Trophoblast cell (in vitro differentiated cells and primary cell): ENCODE measurements at regions not wholly inside any gene's neighbourhood (a gene's known extent, or its start where the extent isn't known, plus 50 kb on each side); places are given as distances from the start of the nearest gene placed in this dataset.

ENCODE experiments used
- DNase-seq, 2 donors: peaks; one replicate each; pipeline ENCODE4 v3.0.0-alpha.2; 2016
- H2AFZ ChIP-seq: 2 replicates; pipeline ENCODE4 v1.6.1; 2013; ENCODE audit warnings: low read length, moderate library complexity, mild to moderate bottlenecking; ENCODE audit not compliant: insufficient read depth, poor library complexity
- H2AK5ac ChIP-seq: 2 replicates; pipeline ENCODE4 v1.6.1; 2013; ENCODE audit warnings: mild to moderate bottlenecking, low read length
- H2BK120ac ChIP-seq: 2 replicates; pipeline ENCODE4 v1.6.1; 2013; ENCODE audit warnings: low read length, mild to moderate bottlenecking, moderate library complexity; ENCODE audit not compliant: insufficient read depth, poor library complexity
- H2BK12ac ChIP-seq: 2 replicates; pipeline ENCODE4 v1.6.1; 2013; ENCODE audit warnings: mild to moderate bottlenecking, low read length, moderate library complexity
- H2BK5ac ChIP-seq: 2 replicates; pipeline ENCODE4 v1.6.1; 2013; ENCODE audit warnings: low read length, low read depth, moderate library complexity, mild to moderate bottlenecking; ENCODE audit not compliant: poor library complexity
- H3K14ac ChIP-seq: 2 replicates; pipeline ENCODE4 v1.6.1; 2013; ENCODE audit warnings: mild to moderate bottlenecking, low read length
- H3K18ac ChIP-seq: 2 replicates; pipeline ENCODE4 v1.6.1; 2013; ENCODE audit warnings: mild to moderate bottlenecking, low read length
- H3K23ac ChIP-seq: 2 replicates; pipeline ENCODE4 v1.6.1; 2013; ENCODE audit warnings: low read length
- H3K27ac ChIP-seq: 2 replicates; pipeline ENCODE4 v1.5.1; 2013; ENCODE audit warnings: low read depth, mild to moderate bottlenecking, inconsistent platforms, low read length, moderate library complexity
- H3K27me3 ChIP-seq: 2 replicates; pipeline ENCODE4 v1.6.1; 2013; ENCODE audit warnings: inconsistent platforms, mild to moderate bottlenecking, low read length, moderate library complexity; ENCODE audit not compliant: insufficient read depth
- H3K36me3 ChIP-seq, 2 experiments: 1 replicate in 1 of 2; 2 replicates in 1 of 2; pipeline ENCODE4 v1.6.1; 2013; ENCODE audit warnings: low read length in 2 of 2, mild to moderate bottlenecking in 2 of 2, moderate library complexity in 1 of 2; ENCODE audit not compliant: insufficient read depth in 2 of 2, control insufficient read depth in 1 of 2
- H3K4ac ChIP-seq: 2 replicates; pipeline ENCODE4 v1.6.1; 2013; ENCODE audit warnings: low read depth, mild to moderate bottlenecking, low read length, moderate library complexity
- H3K4me1 ChIP-seq, 2 experiments: 1 replicate in 1 of 2; 2 replicates in 1 of 2; pipeline ENCODE4 v1.6.1; 2013; ENCODE audit warnings: low read length in 2 of 2, mild to moderate bottlenecking in 2 of 2, moderate library complexity in 1 of 2; ENCODE audit not compliant: insufficient read depth in 2 of 2, control insufficient read depth in 1 of 2
- H3K4me2 ChIP-seq: 2 replicates; pipeline ENCODE4 v1.6.1; 2013; ENCODE audit warnings: inconsistent platforms, mild to moderate bottlenecking, low read length, moderate library complexity
- H3K4me3 ChIP-seq: 2 replicates; pipeline ENCODE4 v1.5.1; 2013; ENCODE audit warnings: mild to moderate bottlenecking, low read depth, low read length, inconsistent platforms
- H3K79me1 ChIP-seq: one replicate; pipeline ENCODE4 v1.6.1; 2013; ENCODE audit warnings: low read length
- H3K79me2 ChIP-seq: 2 replicates; pipeline ENCODE4 v1.6.1; 2013; ENCODE audit warnings: low read length, mild to moderate bottlenecking; ENCODE audit not compliant: control insufficient read depth, insufficient read depth, poor library complexity
- H3K9ac ChIP-seq: 2 replicates; pipeline ENCODE4 v1.6.1; 2013; ENCODE audit warnings: mild to moderate bottlenecking, low read length
- H3K9me3 ChIP-seq: 2 replicates; pipeline ENCODE4 v1.6.1; 2013; ENCODE audit warnings: low read depth, mild to moderate bottlenecking, control low read depth, inconsistent platforms, low read length; ENCODE audit not compliant: insufficient read depth
- H4K12ac ChIP-seq: 2 replicates; pipeline ENCODE4 v1.6.1; 2013; ENCODE audit warnings: low read depth, mild to moderate bottlenecking, low read length, moderate library complexity
- H4K8ac ChIP-seq: 2 replicates; pipeline ENCODE4 v1.6.1; 2013; ENCODE audit warnings: low read depth, mild to moderate bottlenecking, low read length, moderate library complexity
- H4K91ac ChIP-seq: one replicate; pipeline ENCODE4 v1.6.1; 2013; ENCODE audit warnings: low read depth, mild to moderate bottlenecking, low read length, moderate library complexity
- WGBS: extraction: QIAGEN DNeasy Blood & Tissue Kit; methylation state at CpG from one replicate; pipeline ENCODE4 v1.1.7; 2013; ENCODE audit warnings: missing lambda C conversion rate; ENCODE audit not compliant: insufficient read length, insufficient coverage; ENCODE audit errors: extremely low coverage; 5-methylcytosine and 5-hydroxymethylcytosine counted together

GRCh38 chr2:204140246-204140645, 203.7 kb downstream of the ICOS start:
- WGBS, result no CpG with 5 or more reads among the region's 3 CpGs
- H3K36me3 ChIP-seq, result no peaks in the 10 kb centered on the region

GRCh38 chr2:204143216-204144014, 206.9 kb downstream of the ICOS start:
- Histone ChIP-seq H2AFZ (no peak overlapping the region), H3K23ac (no peak overlapping the region), H3K36me3 (no peaks in the 10 kb centered on the region), H3K18ac (no peak overlapping the region), H3K14ac (no peak overlapping the region), H2AK5ac (no peak overlapping the region), H3K4me2 (no peak overlapping the region), H4K8ac (no peak overlapping the region), H3K4ac (no peak overlapping the region), H4K91ac (no peak overlapping the region), H3K9me3 (no peaks in the 10 kb centered on the region), H3K27ac (no peak overlapping the region), H2BK12ac (no peak overlapping the region), H4K12ac (no peak overlapping the region), H3K27me3 (no peaks in the 10 kb centered on the region), H2BK120ac (no peak overlapping the region), H3K9ac (no peak overlapping the region), H3K4me3 (no peak overlapping the region), H3K79me1 (no peaks in the 10 kb centered on the region), H3K79me2 (no peaks in the 10 kb centered on the region), H3K4me1 (no peaks in the 10 kb centered on the region), H2BK5ac (no peak overlapping the region)
- WGBS, result no CpG with 5 or more reads among the region's 14 CpGs
- no peak for DNase-seq

More at GRCh38 chr2:204140246-204140645, 203.7 kb downstream of the ICOS start:
- Histone ChIP-seq H3K9ac (no peak overlapping the region), H3K79me1 (no peaks in the 10 kb centered on the region), H3K9me3 (no peaks in the 10 kb centered on the region), H3K79me2 (no peaks in the 10 kb centered on the region), H3K14ac (no peak overlapping the region), H3K4me2 (no peak overlapping the region), H3K4me3 (no peak overlapping the region), H4K91ac (no peak overlapping the region), H3K27ac (no peak overlapping the region), H2BK12ac (no peak overlapping the region), H2AK5ac (no peak overlapping the region), H2BK5ac (no peak overlapping the region), H2BK120ac (no peak overlapping the region), H3K4ac (no peak overlapping the region), H2AFZ (no peak overlapping the region), H3K4me1 (no peaks in the 10 kb centered on the region), H3K23ac (no peak overlapping the region), H4K8ac (no peak overlapping the region), H4K12ac (no peak overlapping the region), H3K27me3 (no peaks in the 10 kb centered on the region), H3K18ac (no peak overlapping the region)
- peak in 1 of 2 donors; percentile 12 for DNase-seq

- Histone ChIP-seq H2AK5ac (no peak overlapping the region), H3K27me3 (no peaks in the 10 kb centered on the region), H3K9ac (no peak overlapping the region), H4K12ac (no peak overlapping the region), H3K4ac (no peak overlapping the region), H2BK120ac (no peak overlapping the region), H3K4me3 (no peak overlapping the region), H4K8ac (no peak overlapping the region), H3K9me3 (no peaks in the 10 kb centered on the region), H2BK5ac (no peak overlapping the region), H3K23ac (no peak overlapping the region), H4K91ac (no peak overlapping the region), H3K79me1 (no peaks in the 10 kb centered on the region), H3K4me1 (no peaks in the 10 kb centered on the region), H3K27ac (no peak overlapping the region), H3K36me3 (no peaks in the 10 kb centered on the region), H2BK12ac (no peak overlapping the region), H3K4me2 (no peak overlapping the region), H3K14ac (no peak overlapping the region), H3K79me2 (no peaks in the 10 kb centered on the region), H2AFZ (no peak overlapping the region), H3K18ac (no peak overlapping the region)
- DNase-seq, result no peak
- no CpG with 5 or more reads among the region's 3 CpGs for WGBS
Measured at GRCh38 chr2:204144492-204144891, 207.9 kb downstream of the ICOS start.

DNA sequence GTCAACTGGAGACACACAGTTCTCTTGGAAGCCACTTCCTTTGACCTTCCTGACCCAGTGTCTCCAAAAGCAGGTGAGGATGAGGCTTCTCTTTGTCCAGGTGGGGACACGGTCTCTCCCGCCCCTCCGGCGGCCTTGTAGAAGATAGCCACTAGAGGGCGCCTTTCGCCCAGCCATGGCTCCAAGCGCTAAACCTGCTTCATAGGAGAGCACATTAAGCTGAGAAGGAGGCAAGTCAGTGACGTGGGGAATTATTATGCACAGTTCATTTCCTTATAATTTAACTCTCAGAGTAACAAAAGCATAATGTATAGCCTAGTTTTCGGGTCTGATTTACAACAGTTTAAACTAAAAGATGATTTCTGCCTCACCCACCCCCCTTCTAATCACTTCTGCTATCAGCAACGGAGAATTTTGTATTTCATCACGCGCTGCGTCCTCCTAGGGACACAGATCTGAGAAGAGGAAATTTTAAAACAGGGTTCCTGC, 208.7 kb downstream of the ICOS start:
- H3K4me2 ChIP-seq, result peak overlapping the region; percentile 26
- H4K12ac ChIP-seq, result no peak overlapping the region
- H3K14ac ChIP-seq, result no peak overlapping the region
- H3K4ac ChIP-seq, result no peak overlapping the region
- no peak overlapping the region for H3K9ac ChIP-seq
- no peak overlapping the region for H3K4me3 ChIP-seq
- H3K27ac ChIP-seq, result no peak overlapping the region
- DNase-seq, result peak; percentile 83 to 94
- H2BK120ac ChIP-seq, result no peak overlapping the region
- H3K4me1 ChIP-seq, result no peaks in the 10 kb centered on the region
- H4K91ac ChIP-seq, result no peak overlapping the region
- H2AFZ ChIP-seq, result no peak overlapping the region
- no peaks in the 10 kb centered on the region for H3K9me3 ChIP-seq
- no peak overlapping the region for H2BK12ac ChIP-seq
- no peak overlapping the region for H2AK5ac ChIP-seq
- H3K79me2 ChIP-seq, result no peaks in the 10 kb centered on the region
- H3K18ac ChIP-seq, result no peak overlapping the region
- H4K8ac ChIP-seq, result no peak overlapping the region
- no peaks in the 10 kb centered on the region for H3K27me3 ChIP-seq
- no CpG with 5 or more reads among the region's 13 CpGs for WGBS
- H3K36me3 ChIP-seq, result no peaks in the 10 kb centered on the region
- no peaks in the 10 kb centered on the region for H3K79me1 ChIP-seq
- H2BK5ac ChIP-seq, result no peak overlapping the region
- no peak overlapping the region for H3K23ac ChIP-seq
